Astrocyte of the cerebellum (primary cell): ENCODE measurements at regions not wholly inside any gene's neighbourhood (a gene's known extent, or its start where the extent isn't known, plus 50 kb on each side); places are given as distances from the start of the nearest gene placed in this dataset.
A peak's percentile ranks its signal among the peaks of the same experiment; 100 is the strongest.

Experiments
- DNase-seq: peaks from one replicate; pipeline ENCODE4 v3.0.0-alpha.2; 2011; ENCODE audit warnings: low read depth
- H3K4me3 ChIP-seq: 2 replicates; pipeline ENCODE4 v1.5.1; 2011; ENCODE audit warnings: mild to moderate bottlenecking, low read depth, low read length, moderate library complexity
- CTCF ChIP-seq: IDR thresholded peaks from 2 replicates; pipeline ENCODE4 v1.5.1; 2012; ENCODE audit warnings: low read length, low read depth, moderate library complexity, mild to moderate bottlenecking; ENCODE audit errors: missing control alignments
- in situ Hi-C: cut with HindIII; loops from 2 replicates; pipeline ENCODE4 v1.10.0; 2017; ENCODE audit warnings: low sequenced_read_pairs

GRCh38 chr11:91158891-91159537, 936.2 kb upstream of the CHORDC1 start:
- no peak for TF ChIP-seq CTCF
- H3K4me3 ChIP-seq, result no peak overlapping the region
- in situ Hi-C loops, result loop anchor here (5.0 kb wide), 1 partner anchor 42 kb away; no protein-coding TSS in a partner anchor
- no peak for DNase-seq

- in situ Hi-C loops, result loop anchor here (5.0 kb wide), 1 partner anchor 41 kb away; no protein-coding TSS in a partner anchor
- TF ChIP-seq CTCF, result no peak
- DNase-seq, result no peak
- H3K4me3 ChIP-seq, result no peak overlapping the region
Observed at GRCh38 chr11:91158297-91158696, 935.4 kb upstream of the CHORDC1 start.

GRCh38 chr11:91156041-91156440, 933.2 kb upstream of the CHORDC1 start:
- in situ Hi-C loops, result loop anchor here (5.0 kb wide), 1 partner anchor 39 kb away; no protein-coding TSS in a partner anchor
- TF ChIP-seq CTCF, result no peak
- no peak overlapping the region for H3K4me3 ChIP-seq
- peak; percentile 27 for DNase-seq

- DNase-seq, result no peak
- TF ChIP-seq CTCF, result no peak
- in situ Hi-C loops, result no loop called here
- no peak overlapping the region for H3K4me3 ChIP-seq
Observed at GRCh38 chr11:91147885-91148284, 925.0 kb upstream of the CHORDC1 start.

GRCh38 chr11:91141655-91142054, 918.8 kb upstream of the CHORDC1 start:
- H3K4me3 ChIP-seq, result no peak overlapping the region
- in situ Hi-C loops, result no loop called here
- no peak for TF ChIP-seq CTCF
- DNase-seq, result no peak

- no peak for DNase-seq
- in situ Hi-C loops, result no loop called here
- TF ChIP-seq CTCF, result no peak
- H3K4me3 ChIP-seq, result no peak overlapping the region
Observed at GRCh38 chr11:91136631-91137030, 913.8 kb upstream of the CHORDC1 start.
